ENCODE measurements at regions not wholly inside any gene's neighbourhood (a gene's known extent, or its start where the extent isn't known, plus 50 kb on each side); places are given as distances from the start of the nearest gene placed in this dataset.

DNA sequence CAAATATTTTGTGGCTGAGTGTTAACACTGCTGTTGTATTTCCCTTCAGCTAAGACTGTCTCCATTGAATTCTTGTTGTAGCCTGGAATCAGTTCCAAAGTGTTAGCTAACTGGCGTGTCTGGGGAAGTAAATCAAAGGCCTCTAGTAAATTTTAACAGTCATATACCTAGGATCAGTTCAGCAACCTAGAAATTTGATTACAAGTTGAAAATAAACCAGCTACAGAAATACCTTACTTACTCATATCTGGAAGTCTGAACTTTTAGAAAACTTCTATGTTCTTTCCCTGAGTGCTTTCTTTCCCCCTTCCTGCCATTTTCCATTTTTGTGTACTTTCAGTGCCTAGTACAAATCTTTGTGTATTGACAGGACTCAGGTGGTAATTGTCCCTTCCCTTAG is 396.7 kb upstream of the DCC start:
- DNase-seq (ENCODE audit: low read depth): no peak

DNA sequence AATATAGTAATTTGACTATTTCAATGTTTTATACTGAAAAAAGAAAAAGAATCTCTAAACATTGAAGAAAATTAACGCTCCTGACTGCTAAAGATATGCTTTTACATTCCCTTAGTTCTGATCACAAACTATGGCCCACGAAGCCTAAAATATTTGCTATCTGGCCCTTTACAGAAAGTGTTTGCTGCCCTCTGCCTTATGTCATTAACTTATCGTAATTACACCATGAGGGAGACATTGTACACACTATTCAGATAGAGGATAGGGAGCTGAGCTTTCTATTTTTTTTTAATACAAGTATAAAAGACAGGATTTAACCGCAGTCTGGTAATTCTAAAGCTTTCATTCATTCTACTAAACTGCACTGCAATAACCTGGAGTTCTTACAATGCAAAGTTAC is 393.1 kb upstream of the DCC start:
- DNase-seq (ENCODE audit: low read depth): no peak

DNA sequence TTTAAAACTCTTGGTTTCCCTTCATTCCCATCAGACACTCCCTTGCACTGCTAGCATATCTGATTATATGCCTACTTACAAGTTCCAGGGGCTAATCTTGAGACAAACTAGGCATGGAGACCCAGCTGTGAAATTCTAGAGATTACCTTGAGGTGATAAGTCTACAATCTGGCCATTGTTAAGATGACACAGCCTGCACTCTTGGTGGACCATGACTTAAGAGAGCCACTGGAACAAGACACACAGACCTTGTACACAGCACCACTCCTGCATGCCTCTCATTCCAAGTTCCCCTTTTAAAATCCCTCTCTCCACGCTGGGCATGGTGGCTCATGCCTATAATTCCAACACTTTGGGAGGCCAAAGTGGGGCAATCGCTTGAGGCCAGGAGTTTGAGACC is 387.2 kb upstream of the DCC start:
- no peak for DNase-seq (ENCODE audit: low read depth)

DNA sequence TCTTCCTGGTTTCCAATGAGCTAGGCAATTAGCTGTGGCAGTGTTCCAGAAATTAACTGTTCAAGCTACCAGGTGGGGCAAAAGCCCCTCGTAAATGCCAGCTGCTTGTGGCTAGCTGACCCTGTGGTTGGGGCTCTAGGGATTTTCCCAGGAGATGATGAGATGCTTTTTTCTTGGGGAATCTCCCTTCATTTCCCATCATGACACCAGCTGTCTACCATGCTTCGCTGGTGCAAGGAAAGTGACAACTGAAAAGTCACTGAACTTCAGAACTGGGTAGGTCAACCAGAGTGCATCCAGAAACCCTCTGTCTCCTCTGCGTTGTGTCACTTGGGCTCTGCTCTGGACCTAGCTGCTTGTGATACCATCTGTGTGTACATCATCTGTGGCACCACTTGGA is 386.5 kb upstream of the DCC start:
- no peak for DNase-seq (ENCODE audit: low read depth)

DNA sequence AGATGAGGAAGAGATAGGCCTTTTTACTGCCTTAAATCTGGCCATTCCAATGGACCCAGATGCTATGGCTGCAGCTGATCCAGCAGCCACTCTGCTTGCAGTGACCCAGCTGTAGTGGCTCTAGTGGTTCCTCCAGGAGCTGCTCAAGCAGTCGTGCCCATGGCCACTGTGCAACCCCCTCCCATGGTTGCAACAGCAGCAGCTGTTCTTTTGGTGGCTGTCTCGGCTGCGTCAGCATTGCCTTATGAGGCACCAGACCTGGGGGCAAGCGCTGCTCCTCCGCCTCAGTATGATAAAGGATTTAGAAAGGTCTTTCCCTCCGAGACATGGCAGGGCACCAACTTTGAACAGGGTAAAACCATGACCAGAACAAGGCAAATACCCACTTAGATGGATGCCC is 384.9 kb upstream of the DCC start:
- DNase-seq (ENCODE audit: low read depth): no peak

DNA sequence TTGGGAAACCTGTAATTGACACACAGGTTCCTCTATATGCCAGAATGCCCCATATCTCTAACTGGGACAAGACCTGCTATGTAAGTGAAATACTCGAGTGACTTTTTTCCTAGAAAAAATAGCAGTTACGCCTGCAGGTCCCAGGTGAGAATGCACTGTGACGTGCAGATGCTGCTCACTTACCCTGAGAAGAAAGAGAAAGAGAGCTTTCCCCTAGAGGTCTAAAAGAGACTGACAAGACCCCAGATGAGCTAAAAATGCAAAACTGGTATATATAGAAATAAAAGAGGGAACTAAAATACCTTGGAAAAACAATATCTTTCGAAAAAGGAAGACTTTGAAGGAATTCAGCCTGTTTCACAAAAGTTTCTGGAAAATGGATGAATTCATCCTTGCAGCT is 383.0 kb upstream of the DCC start:
- DNase-seq (ENCODE audit: low read depth): no peak

DNA sequence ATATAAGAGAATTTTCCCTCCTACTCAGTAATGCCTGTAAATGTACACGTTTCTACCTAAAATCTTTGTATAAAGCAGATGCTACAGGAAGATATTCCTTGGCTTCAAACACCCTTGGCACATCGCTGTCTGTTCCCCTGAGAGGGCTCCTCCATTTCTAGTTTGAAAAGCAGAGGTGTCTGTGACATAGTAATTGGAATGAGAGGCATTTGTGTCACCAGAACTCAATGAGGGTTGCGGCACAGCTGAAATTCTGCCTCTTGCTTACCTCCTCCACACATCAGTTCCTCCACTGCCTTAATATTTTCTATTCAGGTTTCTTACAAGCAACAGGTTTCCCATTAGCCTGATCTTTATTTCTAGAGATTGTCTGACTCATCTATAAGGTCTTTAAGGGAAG is 359.9 kb upstream of the DCC start:
- no peak for DNase-seq (ENCODE audit: low read depth)

DNA sequence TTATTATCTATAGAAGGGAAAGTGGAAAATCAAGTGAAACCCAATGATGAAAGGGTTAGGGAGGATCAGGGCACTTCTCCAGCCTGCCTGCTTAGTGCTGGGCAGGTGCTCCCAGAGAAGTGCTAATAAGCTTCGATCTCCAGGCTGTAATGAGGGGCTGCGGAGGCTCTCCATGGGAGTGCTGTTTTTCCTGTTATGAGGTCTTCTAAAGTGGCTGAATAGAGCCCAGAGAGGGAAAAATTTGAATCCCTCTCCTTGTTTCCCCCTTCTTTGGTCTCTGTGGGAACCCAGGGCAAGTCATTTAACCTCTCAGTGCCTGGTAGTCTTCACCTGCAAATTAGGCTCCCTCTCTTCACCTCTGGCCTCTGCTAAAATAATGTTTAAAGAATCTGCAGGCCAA is 351.7 kb upstream of the DCC start:
- no peak for DNase-seq (ENCODE audit: low read depth)

DNA sequence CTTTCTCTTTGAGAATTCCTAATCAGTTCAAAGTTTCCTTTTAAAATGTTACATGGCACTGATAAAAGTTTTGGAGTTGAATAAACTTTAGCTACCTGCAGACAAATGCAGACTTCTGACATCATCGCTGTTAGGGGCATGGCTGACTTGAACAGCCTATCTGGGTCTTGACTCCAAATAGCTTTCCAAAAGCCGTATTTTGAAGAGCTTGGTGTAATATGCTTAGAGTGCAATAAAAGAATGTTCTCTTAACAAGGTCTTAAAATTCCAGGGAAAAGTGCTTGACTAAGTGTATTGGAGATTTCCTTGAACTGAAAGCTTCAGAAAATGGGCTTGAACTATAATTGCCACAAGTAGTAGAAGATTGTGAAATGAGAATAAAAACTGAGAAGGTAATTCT is 342.9 kb upstream of the DCC start:
- no peak for DNase-seq (ENCODE audit: low read depth)

DNA sequence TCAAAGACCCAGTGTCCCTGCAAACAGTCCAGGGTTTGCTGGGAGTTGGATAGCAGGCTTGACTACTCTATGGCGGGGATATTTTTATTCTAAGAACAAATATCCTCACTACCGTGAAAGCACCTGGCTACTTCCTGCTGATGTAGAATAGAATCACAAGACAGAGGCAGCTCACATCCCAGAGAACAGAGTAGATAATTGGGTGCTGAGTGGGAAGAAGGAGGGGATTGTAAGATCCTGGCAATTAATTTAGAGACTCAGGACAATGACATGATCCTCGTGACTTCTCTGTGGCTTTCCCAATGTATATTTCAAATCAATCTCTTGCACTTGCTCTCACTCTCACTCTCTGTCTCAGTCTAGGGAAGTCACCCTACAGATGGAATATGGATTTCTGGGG is 341.9 kb upstream of the DCC start:
- DNase-seq (ENCODE audit: low read depth): no peak

DNA sequence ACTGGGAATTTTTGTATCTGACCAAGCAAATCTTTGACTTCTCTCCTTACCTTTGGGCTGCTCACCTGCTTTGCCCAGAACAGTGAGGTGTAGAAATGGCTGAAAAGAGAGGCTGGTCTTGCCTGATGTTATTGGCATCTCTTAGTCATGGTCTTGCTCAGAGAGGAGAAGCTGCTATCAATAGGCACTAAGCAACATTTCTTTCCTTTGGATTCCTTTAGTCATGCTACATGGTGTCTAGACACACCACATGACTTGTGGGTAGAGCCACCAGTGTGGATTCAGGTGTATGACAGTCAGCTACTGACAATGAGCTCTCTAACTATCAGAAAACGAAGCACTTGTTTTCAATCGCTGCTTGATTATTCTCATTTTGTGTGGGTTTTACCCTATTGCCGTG is 341.3 kb upstream of the DCC start:
- no peak for DNase-seq (ENCODE audit: low read depth)

DNA sequence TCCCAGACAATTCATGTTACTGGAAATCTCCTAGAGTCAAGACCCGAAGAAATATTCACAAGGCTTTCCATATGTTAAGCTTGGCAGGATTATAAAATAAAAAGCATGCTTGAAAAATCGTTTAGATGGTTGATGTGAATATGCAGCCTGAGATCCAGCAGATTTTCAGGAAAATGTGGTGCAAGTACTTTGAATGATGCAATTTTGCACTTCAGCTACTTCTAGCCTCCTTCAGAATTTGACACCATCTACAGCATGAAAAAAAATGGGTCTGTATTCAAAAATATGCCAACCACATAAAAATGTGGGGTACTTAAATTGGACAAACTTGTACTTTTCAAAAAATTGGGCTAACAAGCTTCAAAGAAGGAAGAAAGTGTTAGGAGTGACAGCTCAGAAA is 340.6 kb upstream of the DCC start:
- DNase-seq (ENCODE audit: low read depth): no peak

DNA sequence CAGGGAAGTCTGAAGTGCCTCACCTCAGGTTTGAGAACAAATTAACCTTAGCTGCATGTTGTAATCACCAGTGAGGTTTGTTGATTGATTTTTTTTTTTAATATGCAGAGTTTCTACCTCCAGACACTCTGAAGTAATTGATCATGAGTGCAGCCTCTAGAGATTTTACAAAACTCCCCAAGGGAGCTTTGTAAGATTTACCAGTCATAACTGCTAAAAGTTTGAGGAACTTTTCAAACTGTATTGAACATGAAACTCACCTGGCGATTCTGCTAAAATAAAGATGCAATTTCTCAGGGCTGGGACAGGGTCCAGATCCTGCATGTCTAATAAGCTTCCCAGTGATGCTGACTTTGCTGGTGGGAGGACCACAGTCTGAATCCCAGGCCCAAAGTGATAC is 339.6 kb upstream of the DCC start:
- DNase-seq (ENCODE audit: low read depth): no peak

DNA sequence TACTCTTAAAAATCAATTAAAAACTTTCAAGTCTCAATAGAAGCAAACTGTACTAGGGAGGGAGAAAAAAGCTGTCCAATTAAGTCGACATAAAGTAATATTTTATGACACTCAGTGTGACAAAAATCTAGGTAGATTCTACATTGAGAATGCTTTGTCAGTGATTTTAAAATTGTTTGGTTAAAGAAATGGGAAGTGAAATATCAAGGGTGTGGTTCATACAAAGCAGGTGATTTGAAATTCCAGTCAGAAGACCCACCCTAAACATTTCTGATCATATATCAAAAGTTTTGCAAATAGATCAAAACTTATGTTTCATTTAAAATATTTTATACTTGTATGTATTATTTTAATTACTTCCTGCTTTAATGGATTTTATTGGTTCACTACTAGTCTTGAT is 338.9 kb upstream of the DCC start:
- DNase-seq (ENCODE audit: low read depth): no peak

DNA sequence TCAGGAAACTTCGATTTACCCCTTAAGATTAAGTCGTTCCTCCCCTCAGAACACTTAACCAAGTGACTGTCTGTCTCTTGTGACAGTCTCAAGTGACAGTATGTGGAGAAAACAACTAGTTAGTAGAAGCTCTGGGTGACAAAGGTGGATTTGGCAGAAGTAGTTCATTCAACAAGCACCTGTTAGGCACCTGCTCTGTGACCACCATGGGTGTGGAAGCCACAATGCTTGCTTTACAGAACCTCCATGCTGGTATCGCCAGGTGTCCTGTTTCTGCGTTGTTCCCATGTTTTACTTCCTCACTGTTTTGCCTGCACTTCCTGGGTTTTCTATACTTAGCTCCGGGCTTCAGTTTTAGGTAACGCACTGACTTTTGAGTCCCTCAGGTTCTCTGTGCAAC is 337.4 kb upstream of the DCC start:
- DNase-seq (ENCODE audit: low read depth): no peak

DNA sequence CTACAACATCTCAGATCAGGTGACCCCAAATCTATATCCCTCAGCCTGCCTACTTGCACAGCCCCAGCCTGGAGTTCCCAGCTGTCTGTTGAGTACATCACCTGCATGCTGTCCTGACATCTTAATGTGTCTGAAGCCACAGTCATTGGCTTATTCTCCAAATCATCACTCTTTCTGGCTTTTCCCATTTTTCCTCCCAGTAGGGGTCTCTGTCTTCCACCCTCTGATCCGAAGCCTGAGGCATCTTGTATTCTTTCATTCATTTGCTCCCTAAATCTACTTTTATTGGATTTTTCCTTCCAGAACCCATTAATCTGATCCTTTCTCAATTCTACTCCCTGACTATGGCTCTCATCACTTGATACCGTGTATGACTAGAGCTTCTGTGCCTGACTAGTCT is 332.9 kb upstream of the DCC start:
- no peak for DNase-seq (ENCODE audit: low read depth)

DNA sequence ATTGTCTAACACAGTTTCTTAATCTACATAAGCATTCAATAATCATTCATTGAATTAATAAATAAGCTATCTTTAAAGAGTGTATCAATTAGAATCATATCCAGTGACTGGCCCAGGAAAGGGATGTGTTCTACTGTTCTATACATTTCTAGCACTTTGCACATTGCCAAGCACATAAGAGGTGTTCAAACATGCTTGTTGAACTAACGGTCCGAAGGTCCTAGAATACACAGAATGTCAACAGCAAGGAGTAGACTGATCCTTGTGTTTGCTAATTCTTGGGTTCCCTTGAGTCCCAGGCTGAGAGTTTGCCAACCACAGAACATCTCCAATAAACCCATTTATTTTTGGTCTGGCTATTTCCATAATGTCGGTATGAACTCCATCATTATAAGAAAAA is 331.7 kb upstream of the DCC start:
- DNase-seq (ENCODE audit: low read depth): no peak

DNA sequence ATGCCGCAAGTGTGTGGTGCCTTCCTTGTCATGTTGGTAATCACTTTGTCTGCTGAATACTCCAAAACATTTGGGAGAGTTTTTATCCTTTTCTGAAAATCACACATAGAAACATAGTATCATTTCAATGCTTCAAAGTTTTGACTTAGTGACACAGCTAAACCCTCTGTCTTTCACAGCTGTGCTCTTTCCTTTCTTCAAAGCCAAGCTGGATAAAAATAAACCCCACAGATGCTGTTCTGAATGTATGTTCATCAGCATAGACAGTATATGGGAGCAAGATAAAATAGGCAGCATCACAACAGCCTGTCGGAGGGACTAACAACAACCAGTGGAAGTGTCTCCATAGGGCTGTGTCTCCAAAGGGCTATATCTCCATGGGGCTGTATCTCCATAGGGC is 331.3 kb upstream of the DCC start:
- no peak for DNase-seq (ENCODE audit: low read depth)

DNA sequence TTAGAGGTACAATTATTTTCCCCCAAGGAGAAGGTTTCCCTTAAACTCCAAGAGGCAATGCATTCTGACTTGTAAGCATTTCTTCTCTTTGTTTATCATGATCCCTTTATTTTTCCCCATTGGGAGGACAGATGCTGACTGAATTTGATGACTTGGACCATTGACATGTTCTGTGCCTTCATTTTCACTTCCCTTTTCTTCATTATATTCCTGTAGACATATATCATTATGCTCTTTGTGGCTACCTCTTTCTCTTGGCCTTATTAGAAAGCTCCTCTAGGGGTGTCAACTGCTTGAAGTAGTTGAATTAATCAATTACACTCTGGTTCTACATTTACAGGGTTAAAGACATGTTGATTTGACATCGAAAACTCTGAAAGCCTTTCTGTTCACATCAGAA is 330.0 kb upstream of the DCC start:
- DNase-seq (ENCODE audit: low read depth): no peak

DNA sequence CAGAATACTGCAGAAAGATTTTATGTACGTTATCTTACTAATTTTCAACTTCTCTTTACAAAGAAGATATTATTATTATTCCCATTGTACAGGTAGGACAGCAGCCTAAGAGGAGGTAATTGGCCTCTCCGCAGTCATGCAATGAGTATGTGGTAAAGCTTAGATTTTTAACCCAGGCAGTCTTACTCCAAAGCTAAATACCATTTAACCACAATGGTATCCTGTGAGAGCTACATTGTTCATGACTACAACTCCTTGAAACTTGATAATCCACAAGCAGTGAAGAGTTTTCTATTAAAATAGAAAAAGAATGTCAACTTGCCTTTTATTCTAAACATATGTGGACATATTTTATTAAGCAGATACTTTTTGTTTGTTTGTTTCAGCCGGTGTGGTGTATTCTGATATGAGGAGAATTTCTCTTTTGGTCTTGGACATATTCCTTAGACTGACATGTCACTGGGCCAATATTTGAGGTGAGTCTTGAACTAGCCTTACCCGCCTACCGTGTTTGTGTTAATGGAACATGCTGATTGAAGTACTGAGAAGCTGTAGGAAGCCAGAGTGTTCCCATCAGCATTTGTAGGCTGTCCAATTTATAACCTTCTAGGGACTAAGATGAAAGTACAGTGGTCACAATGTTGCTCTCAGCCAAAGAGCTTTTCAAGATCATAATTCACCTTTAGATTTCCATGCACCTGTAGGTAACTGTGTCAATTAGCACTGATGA is 293.9 kb upstream of the DCC start:
- no peak for DNase-seq (ENCODE audit: low read depth)

DNA sequence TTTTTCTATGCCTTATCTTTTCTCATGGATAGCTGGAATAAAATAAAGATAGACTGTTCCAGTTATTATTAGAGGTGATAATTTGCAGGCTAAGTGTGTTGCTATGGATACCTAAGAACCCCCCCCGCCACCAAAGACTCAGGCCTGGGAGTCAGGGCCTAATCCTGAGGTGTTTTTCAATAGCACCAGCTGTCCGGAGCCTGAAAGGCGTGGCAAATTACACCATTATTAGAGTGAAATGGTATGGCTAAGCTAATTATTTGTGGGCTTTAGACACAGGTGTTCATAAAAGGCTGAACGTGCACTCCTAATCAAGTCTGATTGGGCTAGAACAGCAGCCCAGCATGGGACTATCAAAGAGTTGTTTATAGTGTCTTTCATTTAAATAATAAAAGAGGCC is 293.2 kb upstream of the DCC start:
- DNase-seq (ENCODE audit: low read depth): no peak

DNA sequence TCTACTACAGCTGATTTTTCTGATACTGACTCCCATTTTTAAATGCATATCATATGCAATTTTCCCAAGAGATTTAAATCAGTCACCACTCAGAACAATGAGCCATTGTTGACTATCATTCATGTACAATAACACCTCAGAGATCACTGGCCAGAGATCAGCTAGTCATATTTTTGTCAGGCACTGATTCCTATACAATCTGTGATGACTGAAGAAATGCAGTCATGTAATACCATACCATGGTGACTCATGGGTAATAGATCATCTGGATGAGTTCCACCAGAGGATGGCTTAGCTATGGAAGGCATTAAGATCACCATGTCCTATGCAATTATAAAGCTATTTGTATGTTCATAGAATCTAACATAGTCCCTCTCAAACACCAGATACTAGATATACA is 285.7 kb upstream of the DCC start:
- no peak for DNase-seq (ENCODE audit: low read depth)

DNA sequence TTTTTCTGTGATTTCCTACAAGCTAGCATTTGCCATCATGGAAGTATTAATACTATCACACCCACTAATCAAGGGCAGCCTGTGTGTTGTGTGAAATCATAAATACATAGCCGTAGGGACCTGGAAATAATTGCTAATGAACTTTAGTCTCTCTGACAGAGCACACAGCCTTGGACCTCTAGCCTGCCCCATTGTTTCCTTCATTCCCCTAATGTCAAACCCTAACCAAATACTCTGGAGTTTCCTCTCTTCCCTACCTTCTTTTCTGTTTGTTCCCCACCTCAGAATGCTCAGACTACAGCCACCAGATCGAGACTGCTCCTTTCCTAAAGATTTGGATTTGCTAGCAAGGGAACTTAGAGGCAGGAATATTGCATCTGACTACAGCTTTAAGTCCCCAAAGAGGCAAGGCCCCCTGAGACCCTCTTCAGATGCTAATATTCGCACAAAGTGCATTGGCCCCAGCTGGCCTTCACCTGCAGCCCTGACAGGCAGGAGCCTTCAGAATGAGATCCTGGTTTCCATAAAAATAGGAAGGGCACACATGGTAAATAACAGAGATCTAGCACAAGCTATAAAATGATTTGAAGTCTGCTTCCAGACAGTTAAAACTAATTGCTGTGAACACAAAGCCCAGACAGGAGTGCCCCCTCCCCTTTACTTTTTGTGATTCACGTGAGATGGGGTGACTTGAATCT is 279.2 kb upstream of the DCC start:
- no peak for DNase-seq (ENCODE audit: low read depth)

DNA sequence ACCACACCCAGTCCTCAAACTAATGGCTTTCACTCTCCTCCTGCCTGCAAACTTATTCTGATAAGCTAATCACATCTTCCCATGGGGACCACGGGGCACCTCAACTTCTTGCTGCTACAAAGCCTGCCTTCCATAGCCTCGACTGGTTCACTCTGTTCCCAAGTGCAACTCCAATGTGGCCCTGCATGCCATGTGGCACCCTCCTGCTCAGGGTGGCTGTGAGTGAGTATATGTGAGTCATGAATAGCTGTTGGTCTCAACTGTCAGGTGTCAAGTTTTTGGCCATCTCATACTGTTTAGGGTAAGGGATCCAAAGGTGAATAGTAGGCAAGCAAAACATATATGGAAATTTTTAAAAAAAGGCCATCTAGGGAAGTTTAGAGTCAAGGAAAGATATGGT is 276.1 kb upstream of the DCC start:
- DNase-seq (ENCODE audit: low read depth): no peak
